Esophagus muscularis mucosa (tissue), 4 donors: ENCODE measurements at regions not wholly inside any gene's neighbourhood (a gene's known extent, or its start where the extent isn't known, plus 50 kb on each side); places are given as distances from the start of the nearest gene placed in this dataset.

Source experiments
- DNase-seq: peaks from one replicate; pipeline ENCODE4 v3.0.0-alpha.2; 2017; ENCODE audit errors: extremely low spot score
- H3K27ac ChIP-seq, 4 donors: fragments of 200-600 bp; sonication (generic); replicated peaks in 1 of 4; 1 replicate in 3 of 4; 2 replicates in 1 of 4; pipeline ENCODE4 v1.5.1; 2016 to 2019; ENCODE audit warnings: mild to moderate bottlenecking in 1 of 4
- H3K27me3 ChIP-seq, 4 donors: fragments of 200-600 bp; sonication (generic); one replicate each; pipeline versions ENCODE4 v1.5.1 to v1.6.0; 2016 to 2019
- H3K36me3 ChIP-seq, 4 donors: fragments of 200-600 bp; sonication (generic); one replicate each; pipeline ENCODE4 v1.5.1; 2016 to 2019
- H3K4me1 ChIP-seq, 4 donors: fragments of 200-600 bp; sonication (generic); one replicate each; pipeline ENCODE4 v1.5.1; 2016 to 2019
- H3K4me3 ChIP-seq, 4 donors: fragments of 200-600 bp; sonication (generic); 1 replicate in 2 of 4; 2 replicates in 2 of 4; pipeline ENCODE4 v1.5.1; 2016 to 2019; ENCODE audit warnings: mild to moderate bottlenecking in 4 of 4, moderate library complexity in 1 of 4
- H3K9me3 ChIP-seq, 4 donors: fragments of 200-600 bp; sonication (generic); 1 replicate in 3 of 4; 2 replicates in 1 of 4; pipeline ENCODE4 v1.5.1; 2016 to 2019
- CTCF ChIP-seq, 3 experiments: fragments of 200-600 bp in 2 of 3; fragments of 450-650 bp in 1 of 3; sonication (generic) in 2 of 3; IDR thresholded peaks; one replicate each; pipeline ENCODE4 v1.5.1; 2017 to 2019; ENCODE audit warnings: antibody characterized with exemption in 3 of 3, mild to moderate bottlenecking in 2 of 3, moderate library complexity in 1 of 3
- EP300 ChIP-seq: sonication (generic); formaldehyde crosslinking; IDR thresholded peaks from one replicate; pipeline ENCODE4 v1.6.1; 2017; ENCODE audit warnings: antibody characterized with exemption
- POLR2A ChIP-seq: fragments of 450-650 bp; IDR thresholded peaks from one replicate; pipeline ENCODE4 v1.6.1; 2017; ENCODE audit warnings: antibody characterized with exemption, moderate library complexity, mild to moderate bottlenecking, low read depth
- POLR2AphosphoS5 ChIP-seq, 2 donors: sonication (generic); formaldehyde crosslinking; IDR thresholded peaks; one replicate each; pipeline ENCODE4 v1.6.1; 2017; ENCODE audit warnings: antibody characterized with exemption in 2 of 2
- WGBS: methylation state at CpG from one replicate; pipeline ENCODE4 v1.1.5; 2018; 5-methylcytosine and 5-hydroxymethylcytosine counted together
- intact Hi-C: fragments of 100-400 bp; cut with DNase I; formaldehyde crosslinking; loops from one replicate; pipeline ENCODE4 v1.15.1; 2023

- no peak for DNase-seq
- Histone ChIP-seq H3K27me3 (no peaks in the 10 kb centered on the region), H3K27ac (no peak overlapping the region), H3K9me3 (peaks cover 0 to 18% (median 3%) of the 10 kb centered on the region in 4 donors), H3K4me1 (no peaks in the 10 kb centered on the region), H3K4me3 (no peak overlapping the region), H3K36me3 (no peaks in the 10 kb centered on the region)
- intact Hi-C loops = no loop called here
- 74% methylated on average over 7 of the region's 7 CpGs for WGBS
- TF ChIP-seq CTCF (IDR thresholded peaks at IDR 0.05) (no peak), POLR2AphosphoS5 (IDR thresholded peaks at IDR 0.05) (no peak), EP300 (no peak), POLR2A (no peak)
These were observed 975.4 kb upstream of the ZNF722 start for GRCh38 chr7:63023182-63023787.

GRCh38 chr7:63024446-63024845 is 974.2 kb upstream of the ZNF722 start:
- H3K27me3 ChIP-seq = no peaks in the 10 kb centered on the region
- H3K4me3 ChIP-seq = no peak overlapping the region
- intact Hi-C loops = no loop called here
- no peak overlapping the region for H3K27ac ChIP-seq
- 62% methylated on average over 5 of the region's 5 CpGs for WGBS
- no peaks in the 10 kb centered on the region for H3K4me1 ChIP-seq
- peak; percentile 72 for DNase-seq
- no peaks in the 10 kb centered on the region for H3K36me3 ChIP-seq
- TF ChIP-seq CTCF (IDR thresholded peaks at IDR 0.05) (no peak), POLR2A (no peak)
- peaks cover 0 to 15% (median 3%) of the 10 kb centered on the region in 4 donors for H3K9me3 ChIP-seq

- no peak for TF ChIP-seq POLR2AphosphoS5 (IDR thresholded peaks at IDR 0.05)
- no peak for TF ChIP-seq POLR2A
- TF ChIP-seq EP300 = no peak
- TF ChIP-seq CTCF (IDR thresholded peaks at IDR 0.05) = no peak
- Histone ChIP-seq H3K27ac (no peak overlapping the region), H3K4me1 (no peaks in the 10 kb centered on the region), H3K27me3 (no peaks in the 10 kb centered on the region), H3K9me3 (peaks cover 0 to 15% (median 3%) of the 10 kb centered on the region in 4 donors), H3K4me3 (no peak overlapping the region), H3K36me3 (no peaks in the 10 kb centered on the region)
- WGBS = 63% methylated on average over 5 of the region's 5 CpGs
- intact Hi-C loops = no loop called here
- peak; percentile 60 for DNase-seq
These were observed 972.8 kb upstream of the ZNF722 start for GRCh38 chr7:63025815-63026214.

- intact Hi-C loops = no loop called here
- no peaks in the 10 kb centered on the region for H3K27me3 ChIP-seq
- WGBS = 80% methylated on average over 5 of the region's 5 CpGs
- H3K4me3 ChIP-seq = no peak overlapping the region
- H3K9me3 ChIP-seq = peaks cover 0 to 21% (median 8%) of the 10 kb centered on the region in 4 donors
- TF ChIP-seq EP300 (no peak), POLR2AphosphoS5 (IDR thresholded peaks at IDR 0.05) (no peak), CTCF (IDR thresholded peaks at IDR 0.05) (no peak), POLR2A (no peak)
- H3K27ac ChIP-seq = no peak overlapping the region
- no peaks in the 10 kb centered on the region for H3K36me3 ChIP-seq
- no peaks in the 10 kb centered on the region for H3K4me1 ChIP-seq
- peak; percentile 72 for DNase-seq
These were observed 971.6 kb upstream of the ZNF722 start for GRCh38 chr7:63027075-63027474.
